ENCODE measurements at regions not wholly inside any gene's neighbourhood (a gene's known extent, or its start where the extent isn't known, plus 50 kb on each side); places are given as distances from the start of the nearest gene placed in this dataset.

DNA sequence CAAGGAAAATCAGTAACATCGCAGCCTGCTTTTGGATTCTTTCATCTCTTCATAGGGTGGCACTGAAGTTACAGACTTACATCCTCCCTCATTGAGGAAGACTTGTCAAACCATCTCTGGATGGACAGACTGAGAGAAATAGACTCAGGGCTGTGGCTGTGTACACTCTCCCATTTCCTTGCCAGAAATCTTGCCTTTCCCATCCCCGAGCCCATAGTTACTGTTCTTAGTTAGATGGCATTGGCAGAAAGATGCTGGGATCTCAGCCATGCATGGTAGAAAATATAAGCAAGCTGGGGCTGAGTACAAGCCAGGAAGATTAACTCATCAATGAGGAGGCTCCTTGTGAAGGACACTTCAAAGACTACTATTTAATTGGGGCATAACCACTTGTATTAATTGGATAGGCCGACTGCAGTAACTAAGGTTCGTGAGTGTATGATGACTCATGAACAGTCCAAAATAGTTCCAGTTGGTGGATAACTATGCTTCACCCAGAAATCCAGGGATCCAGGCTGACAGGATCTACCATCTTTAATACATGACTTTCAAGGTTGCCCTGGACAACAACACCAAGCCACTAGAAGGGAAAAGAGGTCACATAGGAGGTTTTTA is 137.9 kb downstream of the TMEM38B start:
- Histone ChIP-seq H3K27me3 (no peaks in the 10 kb centered on the region), H3K9me2 (replicated peaks; ENCODE audit: insufficient read depth) (no peaks in the 10 kb centered on the region), H3K27ac (no peak overlapping the region), H3K4me2 (no peak overlapping the region), H3K4me1 (ENCODE audit: insufficient read depth) (no peaks in the 10 kb centered on the region), H3K79me2 (no peaks in the 10 kb centered on the region), H3K36me3 (replicated peaks; ENCODE audit: insufficient read depth, low read depth) (no peaks in the 10 kb centered on the region), H2AFZ (no peak overlapping the region), H3K4me3 (no peak overlapping the region), H4K20me1 (ENCODE audit: insufficient read depth, poor library complexity, severe bottlenecking) (no peaks in the 10 kb centered on the region), H3K9me3 (ENCODE audit: low read depth) (no peaks in the 10 kb centered on the region)
- no peak for DNase-seq (ENCODE audit: low spot score)
- 85% methylated on average over 4 of the region's 4 CpGs for WGBS (ENCODE audit: low lambda C conversion rate, missing lambda C conversion rate)
- TF ChIP-seq CTCF (IDR thresholded peaks at IDR 0.05; ENCODE audit: poor library complexity) (no peak), EZH2 (IDR thresholded peaks at IDR 0.05; ENCODE audit: borderline replicate concordance) (no peak), EZH2phosphoT487 (IDR thresholded peaks at IDR 0.05; ENCODE audit: low read depth, severe bottlenecking, unreplicated experiment) (no peak)

DNA sequence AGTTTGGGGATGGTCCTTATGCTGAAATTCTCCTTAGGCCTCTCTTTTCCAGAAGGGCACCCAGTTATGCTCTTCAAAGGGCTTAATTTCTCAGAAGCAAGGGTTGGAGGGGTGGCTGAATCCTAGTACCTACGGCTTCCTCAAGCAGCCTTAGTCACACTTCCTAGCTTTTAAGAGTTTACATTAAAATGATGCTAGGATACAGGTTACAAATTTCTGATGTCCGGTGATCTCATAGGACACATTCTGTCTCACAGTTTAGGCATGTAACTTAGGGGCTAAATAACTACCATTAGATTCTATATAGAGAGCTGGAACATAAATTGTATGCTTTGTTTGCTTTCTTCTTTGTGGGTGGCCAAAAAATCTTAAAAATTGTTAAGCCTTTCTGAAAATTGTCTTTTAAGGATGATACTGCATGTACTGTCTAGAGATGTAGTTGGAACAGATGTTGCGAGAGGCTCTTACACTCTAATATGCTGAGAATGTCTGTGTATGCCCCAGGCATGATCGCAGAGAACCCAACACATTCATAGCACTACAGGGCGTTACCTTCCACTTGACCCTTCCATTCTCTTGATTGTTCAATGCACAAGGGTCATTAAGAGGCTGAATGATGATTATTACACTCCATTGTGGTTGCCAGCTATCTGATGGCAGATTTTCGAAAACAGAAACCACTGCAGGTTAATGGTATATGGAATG is 139.1 kb downstream of the TMEM38B start:
- H2AFZ ChIP-seq = no peak overlapping the region
- no peaks in the 10 kb centered on the region for H3K36me3 ChIP-seq (replicated peaks; ENCODE audit: insufficient read depth, low read depth)
- H4K20me1 ChIP-seq (ENCODE audit: insufficient read depth, poor library complexity, severe bottlenecking) = no peaks in the 10 kb centered on the region
- no peaks in the 10 kb centered on the region for H3K9me2 ChIP-seq (replicated peaks; ENCODE audit: insufficient read depth)
- H3K4me3 ChIP-seq = no peak overlapping the region
- no peak for DNase-seq (ENCODE audit: low spot score)
- H3K4me2 ChIP-seq = no peak overlapping the region
- TF ChIP-seq CTCF (IDR thresholded peaks at IDR 0.05; ENCODE audit: poor library complexity) (no peak), EZH2 (IDR thresholded peaks at IDR 0.05; ENCODE audit: borderline replicate concordance) (no peak), EZH2phosphoT487 (IDR thresholded peaks at IDR 0.05; ENCODE audit: low read depth, severe bottlenecking, unreplicated experiment) (no peak)
- no peaks in the 10 kb centered on the region for H3K9me3 ChIP-seq (ENCODE audit: low read depth)
- H3K27ac ChIP-seq = no peak overlapping the region
- 91% methylated on average over 6 of the region's 6 CpGs for WGBS (ENCODE audit: low lambda C conversion rate, missing lambda C conversion rate)
- H3K79me2 ChIP-seq = no peaks in the 10 kb centered on the region
- H3K27me3 ChIP-seq = no peaks in the 10 kb centered on the region
- no peaks in the 10 kb centered on the region for H3K4me1 ChIP-seq (ENCODE audit: insufficient read depth)

GRCh38 chr9:105834404-105834803 is 140.1 kb downstream of the TMEM38B start:
- H3K9me3 ChIP-seq (ENCODE audit: low read depth) = no peaks in the 10 kb centered on the region
- no peak overlapping the region for H3K4me3 ChIP-seq
- H3K4me1 ChIP-seq (ENCODE audit: insufficient read depth) = no peaks in the 10 kb centered on the region
- no peak overlapping the region for H3K27ac ChIP-seq
- no peaks in the 10 kb centered on the region for H3K9me2 ChIP-seq (replicated peaks; ENCODE audit: insufficient read depth)
- no peaks in the 10 kb centered on the region for H3K27me3 ChIP-seq
- DNase-seq (ENCODE audit: low spot score) = no peak
- no peak overlapping the region for H2AFZ ChIP-seq
- no peaks in the 10 kb centered on the region for H3K36me3 ChIP-seq (replicated peaks; ENCODE audit: insufficient read depth, low read depth)
- 43% methylated on average over 2 of the region's 2 CpGs for WGBS (ENCODE audit: low lambda C conversion rate, missing lambda C conversion rate)
- H3K4me2 ChIP-seq = no peak overlapping the region
- TF ChIP-seq EZH2 (IDR thresholded peaks at IDR 0.05; ENCODE audit: borderline replicate concordance) (no peak), EZH2phosphoT487 (IDR thresholded peaks at IDR 0.05; ENCODE audit: low read depth, severe bottlenecking, unreplicated experiment) (no peak), CTCF (IDR thresholded peaks at IDR 0.05; ENCODE audit: poor library complexity) (no peak)
- H3K79me2 ChIP-seq = no peaks in the 10 kb centered on the region
- H4K20me1 ChIP-seq (ENCODE audit: insufficient read depth, poor library complexity, severe bottlenecking) = no peaks in the 10 kb centered on the region

Measured in hepatocyte (in vitro differentiated cells).